GM18505 (cell line): ENCODE measurements at regions not wholly inside any gene's neighbourhood (a gene's known extent, or its start where the extent isn't known, plus 50 kb on each side); places are given as distances from the start of the nearest gene placed in this dataset.

Experiments used
- ATAC-seq: cut with Tn5 transposase; IDR thresholded peaks from one replicate; pipeline ENCODE4 v1.9.1; 2021; ENCODE audit not compliant: unreplicated experiment
- POLR2A ChIP-seq: IDR thresholded peaks from 4 replicates; pipeline ENCODE4 v1.6.1; 2011; ENCODE audit warnings: borderline replicate concordance; ENCODE audit not compliant: insufficient read depth, insufficient read length; ENCODE audit errors: extremely low read depth

- TF ChIP-seq POLR2A = no peak
- no peak for ATAC-seq
Measured at GRCh38 chrX:8861908-8862307, 60.7 kb upstream of the FAM9A start.

DNA sequence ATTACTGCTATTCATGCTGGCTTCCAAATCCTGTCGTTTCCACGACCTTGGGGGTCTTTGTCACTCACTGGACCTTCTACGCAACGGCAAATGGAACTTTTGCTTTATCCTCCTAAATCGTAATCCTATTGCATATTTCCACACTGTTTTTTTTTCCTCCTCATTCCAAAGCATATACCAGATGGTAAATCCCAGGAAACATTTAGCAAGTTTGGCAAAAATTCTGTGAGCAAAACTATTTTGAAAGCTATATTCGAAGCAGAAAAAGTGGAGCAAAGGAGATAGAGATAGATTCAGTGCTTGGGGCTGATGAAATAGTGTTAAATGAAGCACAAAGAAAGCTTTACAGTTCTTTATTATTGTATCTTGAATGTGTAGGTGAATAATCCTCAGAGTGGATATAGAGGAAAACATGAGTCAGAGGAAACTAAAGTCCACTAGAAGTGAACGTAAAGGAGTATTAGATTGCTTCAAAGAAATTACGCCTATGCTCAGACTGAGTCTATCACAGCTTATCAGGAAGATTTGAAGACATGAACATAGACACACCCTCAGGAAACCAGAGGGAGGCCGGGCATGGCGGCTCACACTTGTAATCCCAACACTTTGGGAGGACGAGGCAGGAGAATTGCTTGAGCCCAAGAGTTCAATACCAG is 50.2 kb upstream of the FAM9A start:
- ATAC-seq = no peak
- no peak for TF ChIP-seq POLR2A
